Ovary (tissue), 7 donors: ENCODE measurements at regions not wholly inside any gene's neighbourhood (a gene's known extent, or its start where the extent isn't known, plus 50 kb on each side); places are given as distances from the start of the nearest gene placed in this dataset.

Source experiments
- DNase-seq, 5 donors: peaks; one replicate each; pipeline ENCODE4 v3.0.0-alpha.2; 2019 to 2020
- H3K27ac ChIP-seq, 2 donors: fragments of 200-600 bp; one replicate each; pipeline versions ENCODE4 v1.5.1 to v1.8.0; 2019 to 2022
- H3K27me3 ChIP-seq: fragments of 200-600 bp; one replicate; pipeline ENCODE4 v1.8.0; 2022
- H3K36me3 ChIP-seq: fragments of 200-600 bp; sonication (generic); one replicate; pipeline ENCODE4 v1.5.1; 2019
- H3K4me1 ChIP-seq: one replicate; pipeline ENCODE4 v1.8.1; 2013; ENCODE audit warnings: mild to moderate bottlenecking, moderate library complexity; ENCODE audit not compliant: insufficient read depth
- H3K4me3 ChIP-seq: fragments of 200-600 bp; sonication (generic); one replicate; pipeline ENCODE4 v1.5.1; 2017
- H3K9me3 ChIP-seq, 2 donors: fragments of 200-600 bp in 1 of 2; sonication (generic) in 1 of 2; one replicate each; pipeline versions ENCODE4 v1.5.1 to v1.8.1; 2013 to 2019; ENCODE audit warnings: mild to moderate bottlenecking in 1 of 2, moderate library complexity in 1 of 2
- CTCF ChIP-seq, 3 donors: fragments of 450-650 bp in 2 of 3; fragments of 200-600 bp in 1 of 3; IDR thresholded peaks; one replicate each; pipeline versions ENCODE4 v1.5.1 to v1.8.0; 2016 to 2022; ENCODE audit warnings: antibody characterized with exemption in 3 of 3, mild to moderate bottlenecking in 1 of 3
- EP300 ChIP-seq: sonication (generic); formaldehyde crosslinking; IDR thresholded peaks from one replicate; pipeline ENCODE4 v1.6.1; 2017; ENCODE audit warnings: antibody characterized with exemption
- POLR2A ChIP-seq: fragments of 450-650 bp; IDR thresholded peaks from one replicate; pipeline ENCODE4 v1.6.1; 2017; ENCODE audit warnings: antibody characterized with exemption, mild to moderate bottlenecking, moderate library complexity
- WGBS, 3 donors: extraction: QIAGEN DNeasy Blood & Tissue Kit in 1 of 3; methylation state at CpG; one replicate each; pipeline versions ENCODE4 v1.1.5 to v1.1.7; 2013 to 2017; 5-methylcytosine and 5-hydroxymethylcytosine counted together
- intact Hi-C, 4 donors: fragments of 100-400 bp; cut with DNase I; formaldehyde crosslinking; loops; one replicate each; pipeline versions ENCODE4 v1.11.0 to v1.15.1; 2022 to 2023
- donor health status: DM: no; HTN: no; CAD: no; lungs with moderate emphysema.
- donor health status: DM: no; HTN: no; CAD: no.
- donor health status: Bipolar disorder and iron deficiency.
- donor health status: DM: no; HTN: no; CAD: no.
- donor health status: DM: yes; HTN: yes; CAD: no.

- intact Hi-C loops = no loop called here
- TF ChIP-seq CTCF (IDR thresholded peaks at IDR 0.05) = no peak
- TF ChIP-seq EP300 = no peak
- TF ChIP-seq POLR2A = no peak
- DNase-seq = no peak
- Histone ChIP-seq H3K36me3 (no peaks in the 10 kb centered on the region), H3K27ac (no peak overlapping the region), H3K9me3 (no peaks in the 10 kb centered on the region), H3K27me3 (no peaks in the 10 kb centered on the region), H3K4me3 (no peak overlapping the region), H3K4me1 (no peaks in the 10 kb centered on the region)
- 78 to 83% (median 83%) methylated on average over 6 of the region's 6 CpGs for WGBS, 3 donors
Measured at GRCh38 chr6:63410435-63411426, 90.9 kb upstream of the LGSN start.

GRCh38 chr6:63415286-63415685 lies 95.5 kb upstream of the LGSN start:
- intact Hi-C loops = no loop called here
- H3K4me3 ChIP-seq = no peak overlapping the region
- H3K27ac ChIP-seq = no peak overlapping the region
- no peak for DNase-seq
- no peaks in the 10 kb centered on the region for H3K4me1 ChIP-seq
- 85 to 91% (median 87%) methylated on average over 4 of the region's 4 CpGs for WGBS, 3 donors
- no peaks in the 10 kb centered on the region for H3K27me3 ChIP-seq
- TF ChIP-seq EP300 = no peak
- TF ChIP-seq CTCF (IDR thresholded peaks at IDR 0.05) = no peak
- TF ChIP-seq POLR2A = no peak
- no peaks in the 10 kb centered on the region for H3K9me3 ChIP-seq
- no peaks in the 10 kb centered on the region for H3K36me3 ChIP-seq

- Histone ChIP-seq H3K36me3 (no peaks in the 10 kb centered on the region), H3K4me1 (no peaks in the 10 kb centered on the region), H3K27ac (no peak overlapping the region), H3K9me3 (no peaks in the 10 kb centered on the region), H3K27me3 (no peaks in the 10 kb centered on the region), H3K4me3 (no peak overlapping the region)
- intact Hi-C loops = no loop called here
- 40 to 65% (median 50%) methylated on average over 1 of the region's 1 CpG for WGBS, 3 donors
- no peak for TF ChIP-seq POLR2A
- no peak for TF ChIP-seq CTCF (IDR thresholded peaks at IDR 0.05)
- no peak for TF ChIP-seq EP300
- DNase-seq = no peak
Measured at GRCh38 chr6:63418741-63419140, 99.0 kb upstream of the LGSN start.

GRCh38 chr6:63424636-63425035 lies 104.9 kb upstream of the LGSN start:
- H3K9me3 ChIP-seq = no peaks in the 10 kb centered on the region
- H3K27ac ChIP-seq = no peak overlapping the region
- H3K4me1 ChIP-seq = no peaks in the 10 kb centered on the region
- no peak for TF ChIP-seq POLR2A
- no peak for TF ChIP-seq CTCF (IDR thresholded peaks at IDR 0.05)
- no peak for TF ChIP-seq EP300
- no peaks in the 10 kb centered on the region for H3K27me3 ChIP-seq
- DNase-seq = no peak
- intact Hi-C loops = no loop called here
- 32 to 56% (median 41%) methylated on average over 1 of the region's 1 CpG for WGBS, 3 donors
- no peak overlapping the region for H3K4me3 ChIP-seq
- H3K36me3 ChIP-seq = no peaks in the 10 kb centered on the region
